Upper lobe of right lung (tissue), 1 donor: ENCODE measurements at regions not wholly inside any gene's neighbourhood (a gene's known extent, or its start where the extent isn't known, plus 50 kb on each side); places are given as distances from the start of the nearest gene placed in this dataset.

Source experiments
- ATAC-seq: fragments of 200-7000 bp; cut with Tn5 transposase; one replicate; pipeline ENCODE4 v1.9.1; 2020; ENCODE audit warnings: mild to moderate bottlenecking, moderate library complexity
- DNase-seq: peaks from one replicate; pipeline ENCODE4 v3.0.0-alpha.2; 2020
- H3K27ac ChIP-seq: fragments of 200-600 bp; one replicate; pipeline ENCODE4 v1.8.0; 2022
- H3K27me3 ChIP-seq: fragments of 200-600 bp; one replicate; pipeline ENCODE4 v1.8.0; 2022; ENCODE audit warnings: mild to moderate bottlenecking
- H3K36me3 ChIP-seq: fragments of 200-600 bp; one replicate; pipeline ENCODE4 v1.8.0; 2022
- H3K4me1 ChIP-seq: fragments of 200-600 bp; one replicate; pipeline ENCODE4 v1.8.0; 2022
- H3K4me3 ChIP-seq: fragments of 200-600 bp; one replicate; pipeline ENCODE4 v1.8.0; 2022; ENCODE audit warnings: mild to moderate bottlenecking
- H3K9me3 ChIP-seq: fragments of 200-600 bp; one replicate; pipeline ENCODE4 v1.8.0; 2022
- CTCF ChIP-seq: fragments of 200-600 bp; IDR thresholded peaks from one replicate; pipeline ENCODE4 v1.8.0; 2022; ENCODE audit warnings: antibody characterized with exemption
- intact Hi-C: fragments of 100-400 bp; cut with DNase I; formaldehyde crosslinking; loops from one replicate; pipeline ENCODE4 v1.11.0; 2022
- donor health status: DM: no; HTN: yes; CAD: no; lungs with severe emphysema.

- Histone ChIP-seq H3K36me3 (no peaks in the 10 kb centered on the region), H3K27ac (peak overlapping the region; percentile 96), H3K27me3 (no peaks in the 10 kb centered on the region), H3K4me3 (peak overlapping the region; percentile 75), H3K4me1 (peaks cover 44% of the 10 kb centered on the region), H3K9me3 (no peaks in the 10 kb centered on the region)
- TF ChIP-seq CTCF, result no peak
- DNase-seq, result no peak
- intact Hi-C loops, result no loop called here
- ATAC-seq, result no peak
These were observed 61.7 kb downstream of the FAM217A start for GRCh38 chr6:4017058-4017739.

DNA sequence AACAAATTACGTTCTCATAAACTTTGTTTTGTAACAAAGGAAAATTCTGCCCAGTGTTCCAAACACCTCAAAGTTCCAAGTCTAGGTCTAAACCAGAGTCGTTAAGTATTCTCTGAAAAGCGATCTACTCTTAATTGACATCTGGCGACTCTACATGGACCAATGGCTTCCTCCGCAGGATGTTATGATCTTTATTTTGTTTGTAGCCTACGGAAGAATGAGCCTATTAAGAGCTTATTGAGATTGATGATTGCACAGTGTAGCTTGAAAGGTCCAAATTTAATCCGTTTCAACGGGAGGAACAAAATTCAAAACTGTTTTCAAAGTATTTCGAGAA, 61.1 kb downstream of the FAM217A start:
- no peak for TF ChIP-seq CTCF
- intact Hi-C loops, result no loop called here
- ATAC-seq, result no peak
- Histone ChIP-seq H3K27ac (peak overlapping the region; percentile 96), H3K36me3 (no peaks in the 10 kb centered on the region), H3K27me3 (no peaks in the 10 kb centered on the region), H3K9me3 (no peaks in the 10 kb centered on the region), H3K4me1 (peaks cover 50% of the 10 kb centered on the region), H3K4me3 (peak overlapping the region; percentile 75)
- no peak for DNase-seq

DNA sequence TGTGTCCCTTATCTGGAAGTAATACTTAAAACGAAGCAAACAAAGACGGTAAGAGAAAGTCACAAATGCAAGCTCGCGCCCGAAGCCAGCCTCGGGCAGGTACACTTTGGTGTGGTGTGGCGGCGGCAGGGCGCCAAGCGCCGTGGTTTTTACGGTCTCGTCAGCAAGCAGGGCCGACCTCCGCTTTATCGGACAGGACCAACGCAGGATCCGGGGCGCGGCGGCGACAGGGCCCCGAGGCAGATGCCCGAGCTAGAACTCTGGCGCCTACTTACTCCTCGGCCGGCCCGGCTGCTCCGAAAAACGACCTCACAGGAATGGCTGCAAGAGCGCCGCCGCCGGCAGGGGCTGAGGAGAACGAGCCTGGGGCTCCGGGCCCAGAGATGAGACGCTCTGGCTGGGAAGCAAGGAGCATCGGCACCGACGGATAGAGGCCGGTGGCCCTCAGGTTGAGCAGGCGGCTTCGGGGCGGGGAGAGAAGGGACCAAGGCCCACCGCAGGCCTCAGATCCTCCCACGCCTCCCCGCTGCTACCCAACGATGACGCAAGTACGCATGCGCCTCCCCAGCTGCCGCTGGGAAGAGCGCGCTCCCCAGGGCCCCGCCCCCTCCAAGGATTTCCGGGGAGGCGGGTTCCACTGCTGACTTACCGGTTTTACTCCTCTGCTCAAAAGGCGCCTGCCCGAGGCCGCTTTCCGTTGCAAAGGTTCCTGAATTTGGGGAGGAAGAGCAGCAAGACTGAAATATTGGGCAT, 60.6 kb downstream of the FAM217A start:
- Histone ChIP-seq H3K27me3 (no peaks in the 10 kb centered on the region), H3K36me3 (no peaks in the 10 kb centered on the region), H3K9me3 (no peaks in the 10 kb centered on the region), H3K27ac (peak overlapping the region; percentile 96), H3K4me1 (peaks cover 55% of the 10 kb centered on the region), H3K4me3 (peak overlapping the region; percentile 75)
- DNase-seq, result peak; percentile 98
- TF ChIP-seq CTCF, result peak; percentile 36
- intact Hi-C loops, result no loop called here
- ATAC-seq, result peak; percentile 92
